H1 (cell line): ENCODE measurements at regions not wholly inside any gene's neighbourhood (a gene's known extent, or its start where the extent isn't known, plus 50 kb on each side); places are given as distances from the start of the nearest gene placed in this dataset.

Experiments
- CBX5 ChIP-seq: fragments of 300-800, 300-1000 bp; sonication (generic); IDR thresholded peaks from 2 replicates; pipeline ENCODE4 v1.7.1; 2016; ENCODE audit warnings: antibody characterized with exemption, low read length, low read depth
- GTF2F1 ChIP-seq: IDR thresholded peaks from 2 replicates; pipeline ENCODE4 v1.6.1; 2012; ENCODE audit warnings: low read depth, low read length, improper control_type of control experiment, borderline replicate concordance

DNA sequence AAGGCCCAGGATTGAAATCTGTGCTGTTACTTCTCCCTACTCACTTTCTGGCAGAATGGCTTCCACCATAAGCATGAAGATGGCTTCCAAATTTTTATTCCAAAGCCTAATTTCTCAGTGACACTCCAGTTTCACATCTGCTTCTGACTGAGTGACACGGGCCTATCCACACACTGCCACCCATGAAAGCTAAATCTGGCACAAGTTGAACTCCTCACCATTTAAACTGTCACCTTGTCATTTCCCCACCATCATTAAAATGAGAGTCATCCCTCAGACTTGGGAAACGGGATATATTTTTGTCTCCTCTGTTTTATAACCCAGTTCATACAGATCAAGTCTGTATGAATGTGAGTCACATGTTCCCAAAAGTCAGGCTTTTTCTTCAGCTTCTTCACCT lies 77.1 kb downstream of the MGST1 start (continued):
- no peak for TF ChIP-seq GTF2F1
- TF ChIP-seq CBX5: no peak
- TF ChIP-seq, all 59 proteins: peak for 0
